ENCODE measurements at regions not wholly inside any gene's neighbourhood (a gene's known extent, or its start where the extent isn't known, plus 50 kb on each side); places are given as distances from the start of the nearest gene placed in this dataset.
"Not testable (repeated sequence)": the region's sequence is repeated elsewhere in the genome, so short reads cannot be mapped to it uniquely, and the experiment has no call there.

GRCh38 chr2:116511426-116511825, 1303.1 kb upstream of the DDX18 start:
- no peaks in the 10 kb centered on the region for H3K36me3 ChIP-seq (ENCODE audit: control insufficient read depth in 1 of 2, insufficient read depth in 2 of 2, low read length in 1 of 2)

GRCh38 chr2:116513991-116514390, 1300.5 kb upstream of the DDX18 start:
- intact Hi-C loops (cut with DNase I), result no loop called here
- Histone ChIP-seq H3K27ac (ENCODE audit: low read depth in 1 of 2, low read length in 2 of 2) (no peak overlapping the region), H3K27me3 (ENCODE audit: control insufficient read depth in 1 of 2, insufficient read depth in 2 of 2, low read length in 1 of 2) (no peaks in the 10 kb centered on the region), H3K9me3 (ENCODE audit: control insufficient read depth, low read length) (peaks cover 2% of the 10 kb centered on the region), H3K4me1 (ENCODE audit: control insufficient read depth in 1 of 2, insufficient read depth in 2 of 2, low read length in 2 of 2) (no peaks in the 10 kb centered on the region), H3K36me3 (ENCODE audit: control insufficient read depth in 1 of 2, insufficient read depth in 2 of 2, low read length in 1 of 2) (no peaks in the 10 kb centered on the region), H3K4me3 (ENCODE audit: low read length in 2 of 2) (no peak overlapping the region)
- DNase-seq (no peak), ATAC-seq (ENCODE audit: low FRiP score) (no peak)
- WGBS, 2 donors, result 75 to 82% methylated on average over 3 of the region's 3 CpGs

More at GRCh38 chr2:116511426-116511825, 1303.1 kb upstream of the DDX18 start:
- H3K27me3 ChIP-seq (ENCODE audit: control insufficient read depth in 1 of 2, insufficient read depth in 2 of 2, low read length in 1 of 2), result no peaks in the 10 kb centered on the region
- DNase-seq (no peak), ATAC-seq (ENCODE audit: low FRiP score) (no peak)
- peaks cover 2% of the 10 kb centered on the region for H3K9me3 ChIP-seq (ENCODE audit: control insufficient read depth, low read length)
- no peak overlapping the region for H3K4me3 ChIP-seq (ENCODE audit: low read length in 2 of 2)
- no peaks in the 10 kb centered on the region for H3K4me1 ChIP-seq (ENCODE audit: control insufficient read depth in 1 of 2, insufficient read depth in 2 of 2, low read length in 2 of 2)
- 54 to 55% methylated on average over 6 of the region's 6 CpGs for WGBS, 2 donors
- intact Hi-C loops (cut with DNase I), result no loop called here
- H3K27ac ChIP-seq (ENCODE audit: low read depth in 1 of 2, low read length in 2 of 2), result no peak overlapping the region

- ATAC-seq (ENCODE audit: low FRiP score), result no peak
- intact Hi-C loops (cut with DNase I), result no loop called here
- no peaks in the 10 kb centered on the region for H3K9me3 ChIP-seq (ENCODE audit: control insufficient read depth, low read length)
These were observed 1296.6 kb upstream of the DDX18 start for GRCh38 chr2:116517936-116518335.

GRCh38 chr2:116537811-116538210, 1276.7 kb upstream of the DDX18 start:
- ATAC-seq (ENCODE audit: low FRiP score) (no peak), DNase-seq (no peak)
- intact Hi-C loops (cut with DNase I), result no loop called here
- Histone ChIP-seq H3K9me3 (ENCODE audit: control insufficient read depth, low read length) (no peaks in the 10 kb centered on the region), H3K27ac (ENCODE audit: low read depth in 1 of 2, low read length in 2 of 2) (no peak overlapping the region), H3K36me3 (ENCODE audit: control insufficient read depth in 1 of 2, insufficient read depth in 2 of 2, low read length in 1 of 2) (no peaks in the 10 kb centered on the region), H3K4me3 (ENCODE audit: low read length in 2 of 2) (no peak overlapping the region), H3K27me3 (ENCODE audit: control insufficient read depth in 1 of 2, insufficient read depth in 2 of 2, low read length in 1 of 2) (no peaks in the 10 kb centered on the region), H3K4me1 (ENCODE audit: control insufficient read depth in 1 of 2, insufficient read depth in 2 of 2, low read length in 2 of 2) (no peaks in the 10 kb centered on the region)
- WGBS, 2 donors, result 44 to 57% methylated on average over 5 of the region's 5 CpGs

More at GRCh38 chr2:116517936-116518335, 1296.6 kb upstream of the DDX18 start:
- no peaks in the 10 kb centered on the region for H3K4me1 ChIP-seq (ENCODE audit: control insufficient read depth in 1 of 2, insufficient read depth in 2 of 2, low read length in 2 of 2)
- H3K4me3 ChIP-seq (ENCODE audit: low read length in 2 of 2), result no peak overlapping the region
- 38 to 57% methylated on average over 1 of the region's 1 CpG for WGBS, 2 donors
- no peaks in the 10 kb centered on the region for H3K36me3 ChIP-seq (ENCODE audit: control insufficient read depth in 1 of 2, insufficient read depth in 2 of 2, low read length in 1 of 2)
- no peaks in the 10 kb centered on the region for H3K27me3 ChIP-seq (ENCODE audit: control insufficient read depth in 1 of 2, insufficient read depth in 2 of 2, low read length in 1 of 2)
- H3K27ac ChIP-seq (ENCODE audit: low read depth in 1 of 2, low read length in 2 of 2), result no peak overlapping the region
- DNase-seq, result no peak

- Histone ChIP-seq H3K27ac (ENCODE audit: low read depth in 1 of 2, low read length in 2 of 2) (no peak overlapping the region), H3K4me1 (ENCODE audit: control insufficient read depth in 1 of 2, insufficient read depth in 2 of 2, low read length in 2 of 2) (no peaks in the 10 kb centered on the region), H3K9me3 (ENCODE audit: control insufficient read depth, low read length) (no peaks in the 10 kb centered on the region), H3K27me3 (ENCODE audit: control insufficient read depth in 1 of 2, insufficient read depth in 2 of 2, low read length in 1 of 2) (no peaks in the 10 kb centered on the region), H3K36me3 (ENCODE audit: control insufficient read depth in 1 of 2, insufficient read depth in 2 of 2, low read length in 1 of 2) (no peaks in the 10 kb centered on the region), H3K4me3 (ENCODE audit: low read length in 2 of 2) (no peak overlapping the region)
- intact Hi-C loops (cut with DNase I), result no loop called here
- ATAC-seq (ENCODE audit: low FRiP score) (no peak), DNase-seq (no peak)
- 58 to 72% methylated on average over 3 of the region's 3 CpGs for WGBS, 2 donors
These were observed 1269.0 kb upstream of the DDX18 start for GRCh38 chr2:116545286-116546068.

GRCh38 chr2:116552738-116553419, 1261.6 kb upstream of the DDX18 start:
- H3K4me3 ChIP-seq (ENCODE audit: low read length in 2 of 2); H3K27ac ChIP-seq (ENCODE audit: low read depth in 1 of 2, low read length in 2 of 2); DNase-seq; H3K4me1 ChIP-seq (ENCODE audit: control insufficient read depth in 1 of 2, insufficient read depth in 2 of 2, low read length in 2 of 2); H3K36me3 ChIP-seq (ENCODE audit: control insufficient read depth in 1 of 2, insufficient read depth in 2 of 2, low read length in 1 of 2); ATAC-seq (ENCODE audit: low FRiP score); H3K27me3 ChIP-seq (ENCODE audit: control insufficient read depth in 1 of 2, insufficient read depth in 2 of 2, low read length in 1 of 2); intact Hi-C loops (cut with DNase I); H3K9me3 ChIP-seq (ENCODE audit: control insufficient read depth, low read length): not testable (repeated sequence)
- 79 to 81% methylated on average over 20 of the region's 20 CpGs for WGBS, 2 donors

GRCh38 chr2:116580209-116580608, 1234.3 kb upstream of the DDX18 start:
- DNase-seq, result no peak
- peaks cover 1% of the 10 kb centered on the region for H3K9me3 ChIP-seq (ENCODE audit: control insufficient read depth, low read length)
- 37 to 54% methylated on average over 3 of the region's 3 CpGs for WGBS, 2 donors
- H3K4me3 ChIP-seq (ENCODE audit: low read length in 2 of 2), result no peak overlapping the region
- no peaks in the 10 kb centered on the region for H3K36me3 ChIP-seq (ENCODE audit: control insufficient read depth in 1 of 2, insufficient read depth in 2 of 2, low read length in 1 of 2)
- no peaks in the 10 kb centered on the region for H3K4me1 ChIP-seq (ENCODE audit: control insufficient read depth in 1 of 2, insufficient read depth in 2 of 2, low read length in 2 of 2)
- no peak for ATAC-seq (ENCODE audit: low FRiP score)
- no peak overlapping the region for H3K27ac ChIP-seq (ENCODE audit: low read depth in 1 of 2, low read length in 2 of 2)
- intact Hi-C loops (cut with DNase I), result no loop called here
- no peaks in the 10 kb centered on the region for H3K27me3 ChIP-seq (ENCODE audit: control insufficient read depth in 1 of 2, insufficient read depth in 2 of 2, low read length in 1 of 2)

GRCh38 chr2:116582850-116583249, 1231.6 kb upstream of the DDX18 start:
- Histone ChIP-seq H3K4me1 (ENCODE audit: control insufficient read depth in 1 of 2, insufficient read depth in 2 of 2, low read length in 2 of 2) (no peaks in the 10 kb centered on the region), H3K4me3 (ENCODE audit: low read length in 2 of 2) (no peak overlapping the region), H3K9me3 (ENCODE audit: control insufficient read depth, low read length) (no peaks in the 10 kb centered on the region), H3K36me3 (ENCODE audit: control insufficient read depth in 1 of 2, insufficient read depth in 2 of 2, low read length in 1 of 2) (no peaks in the 10 kb centered on the region), H3K27ac (ENCODE audit: low read depth in 1 of 2, low read length in 2 of 2) (no peak overlapping the region), H3K27me3 (ENCODE audit: control insufficient read depth in 1 of 2, insufficient read depth in 2 of 2, low read length in 1 of 2) (no peaks in the 10 kb centered on the region)
- intact Hi-C loops (cut with DNase I), result no loop called here
- no peak for ATAC-seq (ENCODE audit: low FRiP score)
- DNase-seq, result no peak
- 71 to 72% methylated on average over 2 of the region's 2 CpGs for WGBS, 2 donors

Measured in aorta (tissue), 5 donors.